SHP77 treated with DMSO at 0.1 percent for 48 hours (cell line): ENCODE measurements at regions not wholly inside any gene's neighbourhood (a gene's known extent, or its start where the extent isn't known, plus 50 kb on each side); places are given as distances from the start of the nearest gene placed in this dataset.

Experiments used
- DNase-seq: peaks from one replicate; lab custom pipeline; 2025; lab: John Stamatoyannopoulos, UW

DNA sequence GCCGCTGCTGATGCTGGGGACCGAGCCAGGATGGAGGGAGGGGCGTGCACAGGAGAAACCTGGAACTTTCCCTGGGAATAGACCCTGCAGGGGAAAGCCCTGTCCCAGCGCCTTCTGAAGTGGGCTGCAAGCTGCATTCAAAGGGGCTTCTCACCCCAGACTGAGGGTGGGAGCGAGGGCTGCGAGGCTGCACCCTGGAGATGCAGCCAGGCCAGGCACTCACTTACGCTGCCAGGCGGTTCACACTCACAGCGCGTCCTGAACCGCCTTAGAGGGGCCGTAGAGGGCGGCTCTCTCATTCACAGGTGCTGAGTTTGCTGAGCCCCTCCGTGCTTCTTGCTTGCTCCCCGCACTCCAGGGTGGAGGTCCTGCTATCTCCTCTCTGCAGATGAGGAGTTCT is 208.5 kb upstream of the C14orf180 start:
- DNase-seq: no peak

DNA sequence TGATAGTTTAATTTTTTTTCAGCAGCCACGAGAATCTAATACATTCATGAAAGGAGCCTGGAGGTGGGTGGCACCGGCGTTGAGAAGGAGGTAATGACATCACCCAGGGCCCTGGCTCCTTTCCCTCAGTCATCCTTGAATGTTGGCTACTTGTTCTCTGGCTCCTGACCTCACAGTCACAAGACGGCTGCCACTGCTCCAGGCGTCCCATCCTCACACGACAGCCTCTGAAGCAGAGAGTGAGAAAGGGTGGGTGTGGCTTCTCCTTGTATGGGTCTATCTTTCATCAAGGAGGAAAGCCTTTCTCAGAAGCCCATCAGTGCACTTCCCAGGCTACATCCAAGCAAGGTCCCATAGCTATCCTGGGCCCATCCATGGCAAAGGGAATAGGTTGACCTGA is 207.6 kb upstream of the C14orf180 start:
- no peak for DNase-seq

DNA sequence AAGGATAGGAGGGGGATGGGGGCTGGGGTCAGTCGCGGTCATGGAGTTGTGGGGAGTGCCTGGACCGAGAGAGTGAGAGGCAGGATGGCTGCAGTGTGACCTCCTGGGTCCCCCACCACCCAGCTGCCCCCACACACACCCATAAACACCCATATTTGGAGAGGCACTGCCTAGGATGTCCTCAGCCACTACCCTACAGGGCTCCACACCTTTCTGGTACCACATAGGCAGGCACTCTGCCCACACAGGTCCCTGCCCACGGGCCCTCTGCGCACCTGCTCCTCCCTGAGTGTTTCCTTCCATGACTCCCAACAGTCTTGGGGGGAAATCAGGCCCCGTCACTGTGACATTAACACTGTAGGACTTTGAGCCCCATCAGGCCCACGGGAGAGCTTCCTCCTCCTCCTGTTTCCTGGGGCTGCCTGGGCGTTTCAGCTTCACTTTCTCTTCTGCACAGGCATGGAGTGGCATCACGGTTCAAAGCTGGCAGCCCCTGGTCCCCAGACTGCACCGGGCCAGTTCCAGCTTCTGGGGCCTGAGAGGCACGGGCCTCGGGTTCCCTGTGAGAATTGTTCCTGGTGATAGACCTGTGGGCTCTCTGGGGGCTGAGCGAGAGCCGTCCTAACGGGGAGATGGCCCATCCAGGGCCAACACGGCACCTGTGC is 207.0 kb upstream of the C14orf180 start:
- no peak for DNase-seq

DNA sequence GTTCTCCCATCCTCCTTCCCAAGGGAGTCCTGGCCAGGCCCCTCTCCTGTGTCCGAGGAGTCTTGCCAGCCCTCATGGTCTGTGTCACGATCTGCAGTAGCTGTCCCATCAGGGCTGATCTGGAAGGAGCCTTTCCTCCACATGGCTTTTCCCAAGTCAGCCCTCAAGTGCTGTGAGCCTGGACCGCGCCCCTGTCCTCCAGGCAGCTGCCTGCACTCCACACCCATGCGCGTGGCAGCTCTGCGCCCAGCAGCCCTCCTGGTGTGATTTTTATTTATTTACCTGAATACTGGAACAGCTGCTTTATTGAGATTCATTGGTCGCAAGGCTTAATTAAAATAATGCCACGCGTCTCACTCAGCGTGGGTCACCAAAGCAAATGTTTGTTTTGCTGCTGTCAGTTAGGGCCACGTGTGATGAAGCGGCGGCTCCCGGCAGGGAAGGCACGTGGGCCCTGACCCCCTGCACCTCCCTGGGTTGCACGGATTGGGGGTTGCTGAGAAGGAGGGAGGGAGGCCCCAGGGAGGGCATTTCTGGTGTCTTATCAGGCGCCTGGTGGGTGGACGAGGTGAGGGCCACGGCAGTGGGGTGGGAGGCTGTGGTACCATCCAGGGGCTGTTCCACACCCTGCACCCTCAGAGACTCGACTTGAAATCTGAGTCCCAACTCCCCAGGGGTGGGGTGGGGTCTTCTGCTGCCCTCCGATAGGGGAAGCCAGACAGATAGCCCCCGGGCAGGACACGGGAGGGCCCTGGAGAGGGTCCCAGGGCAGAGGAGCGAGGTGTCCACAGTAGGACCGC is 206.3 kb upstream of the C14orf180 start:
- no peak for DNase-seq

DNA sequence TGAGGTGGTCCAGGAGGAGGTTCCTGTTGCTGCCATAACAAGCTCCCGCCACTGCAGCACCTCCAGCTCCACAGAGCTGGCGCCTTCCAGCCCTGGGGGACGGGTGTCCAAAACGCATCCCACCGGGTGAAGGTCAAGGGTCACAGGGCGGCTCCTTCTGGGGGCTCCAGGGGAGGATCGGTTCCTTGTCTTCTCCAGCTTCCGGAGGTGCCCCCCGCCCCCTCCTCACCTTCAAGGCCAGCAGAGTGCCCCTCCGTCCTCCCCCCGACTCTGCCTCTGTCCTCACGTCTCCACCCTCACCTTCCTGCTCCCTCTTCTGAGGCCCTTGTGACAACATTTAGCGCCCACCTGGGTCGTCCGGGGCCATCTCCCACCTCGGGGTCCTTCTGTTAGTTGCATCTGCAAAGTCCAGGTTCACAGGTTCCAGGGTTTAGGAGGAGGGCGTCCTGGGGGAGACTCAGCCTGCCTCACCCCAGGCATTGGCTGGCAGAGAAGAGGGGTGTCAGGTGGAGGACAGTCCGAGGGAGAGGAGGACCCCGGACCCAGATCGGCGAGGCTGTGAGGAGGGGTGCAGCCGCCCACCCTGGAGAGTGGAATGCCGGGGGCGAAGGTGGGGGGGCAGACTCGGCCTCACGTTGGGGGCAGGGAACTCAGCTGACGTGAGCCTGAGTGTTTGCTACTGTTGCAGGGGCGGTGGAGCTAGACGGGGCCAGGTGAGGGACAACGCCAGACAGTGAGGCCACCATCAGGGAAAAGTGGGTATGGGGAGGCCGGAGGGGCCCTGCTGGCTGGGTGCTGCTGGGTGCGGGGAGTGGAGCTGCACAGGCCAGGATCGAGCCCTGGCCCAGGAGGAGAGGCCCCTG is 205.5 kb upstream of the C14orf180 start:
- no peak for DNase-seq

DNA sequence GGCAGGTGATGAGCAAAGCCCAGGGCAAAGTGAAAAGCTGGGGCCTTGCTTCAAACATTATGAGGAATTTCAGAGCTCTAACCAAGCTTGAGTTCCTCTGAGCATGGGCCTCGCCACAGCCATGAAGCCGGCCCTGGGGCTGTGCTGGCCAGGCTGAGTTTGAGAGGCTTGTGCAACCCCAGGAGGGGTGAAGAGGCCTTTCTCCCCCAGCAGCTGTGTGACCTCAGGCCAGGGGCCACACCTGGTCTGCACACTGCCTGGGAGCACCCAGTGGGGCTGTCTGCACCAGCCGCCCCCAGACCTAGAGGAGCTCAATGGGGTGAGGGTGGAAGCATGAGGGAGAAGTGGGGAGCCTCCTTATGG is 204.9 kb upstream of the C14orf180 start:
- DNase-seq: no peak

DNA sequence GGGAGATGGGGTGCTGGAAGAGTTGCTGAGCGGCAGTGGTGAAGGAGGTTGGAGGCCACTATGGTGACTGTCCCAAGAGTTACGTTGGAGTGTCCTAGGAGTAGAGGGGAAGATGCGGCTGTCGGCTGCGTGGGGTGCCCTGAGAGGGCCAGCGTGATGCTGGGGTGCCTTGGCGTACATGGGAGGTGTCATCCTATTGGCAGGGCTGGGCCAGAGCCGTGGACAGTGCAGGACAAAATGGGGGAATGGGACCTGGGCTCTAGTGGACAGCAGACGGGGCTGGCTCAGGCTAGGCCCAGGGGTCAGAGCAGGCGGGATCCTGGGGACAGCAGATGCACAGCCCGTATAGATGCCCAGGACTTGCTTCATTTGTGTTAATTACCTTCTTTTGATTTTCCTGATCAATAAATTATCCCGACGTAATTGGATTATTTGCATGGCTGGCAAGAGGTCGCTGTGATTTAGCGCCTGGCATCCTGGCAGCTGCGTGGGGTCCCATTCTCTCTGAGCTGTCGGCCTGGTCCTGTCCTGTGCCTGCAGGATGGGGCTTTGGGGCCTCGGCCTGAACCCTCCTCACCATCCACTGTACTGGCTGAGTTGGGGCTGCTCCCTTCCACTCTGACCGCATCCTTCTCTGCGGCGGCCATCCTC is 203.9 kb upstream of the C14orf180 start:
- no peak for DNase-seq

DNA sequence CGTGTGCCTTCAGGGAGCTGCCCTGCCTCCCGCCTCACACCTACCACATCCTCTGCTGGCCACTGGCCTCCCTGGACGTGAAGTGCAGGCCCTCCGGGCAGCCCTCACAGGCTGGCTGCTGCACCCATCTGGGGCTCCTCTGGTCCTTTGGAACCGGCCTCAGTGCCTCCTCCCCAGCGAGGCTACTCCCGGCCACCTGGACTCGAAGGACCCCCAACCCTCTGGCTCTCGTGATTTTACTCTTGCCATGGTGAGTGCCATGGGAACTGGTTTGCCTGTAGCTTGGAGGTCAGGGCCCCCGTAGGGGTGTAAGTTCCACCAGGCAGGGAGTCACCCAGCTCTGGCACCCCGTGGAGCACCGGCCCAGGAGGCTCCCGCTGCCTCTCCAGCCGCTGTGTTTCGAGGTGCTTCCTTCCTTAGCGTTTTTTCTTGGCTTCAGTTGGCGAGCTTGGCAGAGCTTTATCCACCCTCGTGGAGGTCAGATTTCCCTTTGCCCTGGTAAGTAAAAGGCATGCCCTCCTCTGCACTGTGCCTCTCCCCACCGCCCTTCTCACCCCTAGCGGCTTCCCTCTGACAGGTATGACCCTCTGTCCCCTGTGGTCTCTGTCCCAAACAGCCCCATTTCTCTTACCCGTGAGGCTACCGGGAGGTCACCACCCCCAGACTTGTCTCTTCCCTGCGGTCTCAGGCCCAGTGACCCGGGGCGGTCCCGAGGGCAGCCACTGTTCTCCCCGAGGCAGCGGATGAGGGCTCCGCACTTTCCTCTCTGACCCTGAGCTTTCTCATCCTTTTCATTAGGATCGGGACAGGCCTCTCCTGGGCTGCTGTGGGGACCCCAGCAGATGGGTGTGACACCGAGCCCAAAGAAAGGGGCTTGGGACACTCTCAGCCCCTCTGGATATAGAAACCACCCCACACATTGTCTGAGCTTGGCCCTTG is 203.1 kb upstream of the C14orf180 start:
- no peak for DNase-seq

DNA sequence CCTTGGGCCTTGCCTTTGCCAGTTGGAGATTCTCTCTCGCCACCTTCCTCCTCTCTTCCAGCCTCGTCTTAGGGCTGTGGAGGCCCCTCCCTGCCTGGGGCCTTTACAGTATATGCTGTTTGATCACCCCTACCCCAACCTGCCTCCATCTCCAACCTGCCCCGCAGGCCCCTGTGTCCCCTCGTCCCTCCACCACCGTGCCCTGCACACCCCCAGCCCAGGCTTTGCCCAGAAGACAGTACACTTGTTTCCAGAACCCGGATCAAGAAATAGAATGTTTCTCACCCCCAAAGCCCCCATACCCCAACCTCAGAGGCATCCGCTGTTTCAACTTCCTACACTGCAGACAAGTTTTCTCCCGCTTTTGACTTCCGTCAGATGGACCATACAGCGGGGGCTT is 202.3 kb upstream of the C14orf180 start:
- DNase-seq: no peak

DNA sequence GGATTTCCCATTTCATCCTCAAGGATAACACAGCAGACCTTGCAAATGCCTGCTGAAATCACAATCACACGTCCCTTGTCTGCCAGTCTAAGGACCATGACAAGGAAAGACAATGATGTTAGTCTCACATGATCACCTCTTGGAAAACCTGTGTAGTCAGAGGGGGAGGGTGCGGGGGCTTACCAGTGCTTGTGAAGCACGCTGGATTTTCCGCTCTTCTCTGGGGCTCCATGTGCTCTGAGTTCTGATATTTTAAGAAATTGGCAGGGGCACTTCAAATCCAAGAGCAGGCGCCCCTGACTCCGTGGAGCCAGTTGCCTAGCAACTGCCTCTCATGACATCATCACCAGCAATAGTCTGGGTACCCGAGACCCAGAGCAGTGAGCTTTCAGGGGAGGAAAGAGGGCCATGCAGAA is 200.9 kb upstream of the C14orf180 start:
- DNase-seq: no peak

DNA sequence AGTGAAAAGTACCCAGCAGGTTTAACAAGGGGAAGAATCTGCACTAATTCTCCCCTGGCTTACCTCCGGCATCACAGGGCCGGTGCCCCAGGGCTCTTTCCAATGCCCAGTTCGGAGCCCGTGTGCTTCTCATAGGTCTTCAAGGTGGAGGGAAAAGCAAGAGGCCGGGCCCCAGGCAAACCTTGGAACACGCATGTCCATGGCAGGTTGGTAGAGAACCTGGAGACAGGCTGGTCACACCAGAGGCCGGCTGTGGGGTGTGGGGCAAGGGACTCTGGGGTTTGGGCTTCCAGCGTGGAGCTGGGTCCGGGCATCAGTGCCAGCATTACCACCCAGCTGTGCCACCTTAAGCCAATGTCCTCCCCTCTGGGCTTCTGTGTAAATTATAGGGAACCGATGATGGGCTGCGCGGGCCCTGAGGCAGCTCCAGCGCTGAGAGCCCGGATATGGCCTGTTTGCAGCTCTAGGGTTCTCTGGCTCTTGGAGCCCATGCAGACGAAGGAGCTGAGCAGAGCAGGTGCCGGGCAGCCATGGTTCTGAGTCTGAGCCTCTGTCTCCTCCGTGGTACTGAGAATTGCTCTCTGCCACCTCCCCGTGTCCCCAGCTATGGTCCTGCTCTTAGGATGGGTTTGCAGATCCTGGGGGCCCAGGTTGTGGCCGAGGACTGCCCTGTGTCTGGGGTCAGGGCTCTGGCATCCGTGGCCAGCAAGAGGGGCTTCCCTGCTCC is 197.0 kb upstream of the C14orf180 start:
- DNase-seq: no peak

DNA sequence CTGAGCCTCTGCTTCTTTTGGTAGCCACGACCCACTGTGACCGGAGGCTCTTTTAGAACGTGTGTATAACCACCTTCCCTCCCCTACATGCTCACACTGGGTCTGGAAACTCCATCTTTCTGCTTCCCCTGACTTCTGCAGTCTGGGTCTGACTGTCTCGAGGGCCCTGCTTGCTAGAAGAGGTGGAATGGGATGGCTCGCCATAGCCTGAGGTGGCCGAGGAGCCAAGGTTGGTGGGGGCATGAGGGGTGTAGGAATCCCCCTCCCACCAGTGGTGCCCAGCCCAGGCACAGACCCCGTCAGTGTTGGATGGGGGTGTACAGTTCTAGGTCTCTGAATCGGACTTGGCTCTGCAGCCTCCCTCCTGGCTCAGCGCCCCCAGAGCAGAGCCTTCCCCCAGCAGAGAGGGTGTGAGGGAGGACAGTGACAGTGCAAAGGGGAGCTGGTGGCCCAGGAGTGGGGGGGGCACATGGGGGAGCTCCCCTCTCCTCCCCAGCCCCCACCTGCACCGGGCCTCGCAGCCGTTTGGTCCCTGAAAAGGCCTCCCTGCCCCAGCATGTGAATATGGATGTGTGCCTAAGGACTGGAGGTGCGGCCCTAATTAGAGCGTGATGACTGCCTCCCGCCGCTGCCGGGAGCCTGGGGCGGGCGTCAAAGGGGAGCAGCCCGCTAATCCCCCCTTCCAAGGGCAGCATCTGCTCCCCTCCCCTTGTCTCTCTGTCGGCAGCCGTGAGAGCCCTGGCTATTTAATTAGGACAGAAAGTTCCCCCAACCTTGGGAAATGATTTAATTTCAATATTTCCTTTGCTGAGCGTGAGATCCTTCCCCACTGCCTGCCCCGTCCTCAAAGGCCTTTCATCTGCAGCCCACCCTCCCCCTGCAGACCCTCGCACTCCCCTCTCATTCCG is 196.2 kb upstream of the C14orf180 start:
- no peak for DNase-seq

DNA sequence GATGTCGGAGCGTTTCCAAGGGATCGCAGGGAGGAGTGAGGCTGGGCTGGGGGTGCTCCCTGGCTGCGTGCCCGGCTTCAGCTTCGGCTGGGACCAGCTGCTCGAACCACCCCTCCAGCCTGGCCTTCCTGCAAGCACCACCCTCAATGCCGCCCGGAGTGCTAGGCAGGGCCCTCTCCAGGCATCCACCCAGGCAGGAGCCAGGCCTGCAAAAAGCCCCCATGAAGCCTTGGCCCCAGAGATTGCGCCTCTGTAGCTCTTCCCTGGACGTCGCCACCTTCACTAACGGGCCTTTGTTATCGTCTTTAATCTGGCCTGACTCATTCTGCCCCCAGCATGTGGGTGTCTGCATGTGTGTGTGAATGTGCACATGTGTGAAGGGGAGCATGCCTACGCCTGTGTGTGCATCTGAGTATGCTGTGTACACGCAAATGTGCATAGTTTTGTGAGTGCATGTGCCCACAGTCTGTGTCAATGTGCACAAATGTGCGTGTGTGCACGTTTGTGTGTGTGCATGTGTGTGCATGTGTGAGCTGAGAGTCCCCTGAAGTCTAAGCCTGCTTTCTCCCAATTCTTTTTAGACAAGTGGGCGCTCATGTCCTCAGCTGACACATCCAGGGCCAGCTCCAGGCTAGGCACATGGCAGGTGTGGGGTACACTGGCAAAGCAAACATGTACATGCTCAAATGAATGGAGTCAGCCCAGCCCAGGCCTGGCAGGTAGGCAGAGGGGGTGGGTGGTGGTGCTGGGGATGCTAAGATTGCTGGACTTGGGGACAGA is 195.4 kb upstream of the C14orf180 start:
- no peak for DNase-seq

DNA sequence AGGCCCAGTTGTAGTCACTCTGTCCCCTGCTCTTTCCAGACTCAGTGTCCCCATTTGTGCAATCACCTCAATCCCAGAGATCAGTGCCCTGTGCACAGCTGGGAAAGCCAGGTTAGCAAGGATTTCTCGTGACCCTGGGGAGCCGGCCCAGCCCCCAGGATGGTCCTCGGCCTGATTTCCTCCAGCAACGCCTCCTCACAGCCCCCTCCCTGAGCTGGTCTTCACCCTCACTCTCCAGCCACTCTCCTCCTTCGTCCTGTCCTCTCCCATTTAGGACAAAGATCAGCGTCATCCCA is 194.8 kb upstream of the C14orf180 start:
- no peak for DNase-seq

DNA sequence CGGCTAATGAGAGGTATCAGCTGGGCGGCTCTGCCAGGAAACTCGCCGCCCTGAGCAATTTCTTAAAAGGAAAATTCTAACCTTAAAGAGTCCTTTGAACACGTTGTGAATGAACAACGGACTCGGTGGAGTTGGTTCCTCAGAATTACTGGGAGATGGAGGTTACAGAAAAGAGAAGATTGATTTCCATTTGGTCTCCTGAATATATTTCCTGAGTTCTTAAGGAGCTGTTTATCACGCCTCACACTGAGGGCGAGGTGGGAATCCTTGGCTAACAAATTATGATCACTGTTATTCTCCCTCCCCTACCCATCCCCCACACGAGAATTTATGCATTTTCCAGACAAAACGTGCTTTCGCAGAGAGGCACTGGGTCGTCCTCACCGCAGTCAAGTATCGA is 194.5 kb upstream of the C14orf180 start:
- DNase-seq: no peak

DNA sequence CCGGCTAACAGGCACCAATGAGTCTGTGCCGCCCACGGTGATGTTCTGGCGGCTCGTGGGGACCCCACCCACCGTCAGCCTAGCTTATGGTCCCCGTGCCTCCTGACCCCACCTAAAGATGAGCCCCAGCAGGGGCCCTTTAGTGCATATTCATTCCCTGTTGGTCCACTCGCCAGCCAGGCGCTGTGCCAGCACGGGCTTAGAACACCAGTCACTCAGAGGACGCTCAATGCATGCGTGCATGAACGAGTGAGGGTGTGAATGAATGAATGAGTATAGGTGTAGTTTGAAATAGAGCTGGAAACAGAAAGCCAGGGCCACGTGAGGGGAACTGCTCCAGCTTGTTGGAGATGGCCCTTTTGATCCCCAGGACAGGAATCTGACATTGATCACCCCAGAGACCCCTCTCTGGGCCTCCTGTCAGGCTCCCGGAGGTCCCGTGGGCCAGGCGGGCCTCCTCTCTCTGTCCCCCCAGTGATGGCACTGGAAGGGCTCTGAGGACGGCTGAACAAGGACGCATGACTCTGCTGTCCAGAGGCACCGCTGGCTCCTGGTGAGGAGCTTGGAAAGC is 193.9 kb upstream of the C14orf180 start:
- no peak for DNase-seq

DNA sequence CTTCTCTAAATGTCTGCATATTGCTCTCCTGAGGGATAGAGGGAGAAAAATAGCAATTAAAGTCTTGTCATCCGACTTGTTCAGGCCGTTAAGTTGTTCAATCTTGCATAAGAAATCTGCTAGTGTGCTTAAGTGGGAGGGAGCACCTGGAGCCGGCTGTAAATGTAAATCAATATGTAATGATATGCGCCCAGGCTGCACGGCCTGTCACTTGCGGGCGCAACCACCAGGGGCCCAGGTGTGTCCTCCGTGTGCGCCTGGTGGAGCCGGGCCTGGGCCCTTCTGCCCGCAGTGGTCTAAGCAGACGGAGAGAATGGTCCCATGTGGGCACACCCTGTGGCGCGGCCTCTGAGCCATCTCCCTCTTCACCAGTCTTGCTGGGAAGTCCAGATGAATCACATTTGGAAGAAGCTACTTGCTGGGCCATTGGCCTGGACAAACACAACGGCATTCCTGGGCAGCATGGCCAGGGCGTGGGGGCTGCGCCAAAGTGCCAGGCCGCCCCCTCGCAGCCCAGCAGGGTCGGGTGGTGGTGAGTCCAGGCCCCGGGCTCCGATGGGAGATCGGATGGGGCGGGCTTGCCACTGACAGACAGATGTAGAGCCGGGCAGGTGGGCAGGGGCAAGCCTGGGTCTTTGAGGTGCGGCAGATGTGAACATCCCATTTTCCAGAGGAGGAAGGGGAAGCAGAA is 193.3 kb upstream of the C14orf180 start:
- no peak for DNase-seq
